BE2C (cell line): ENCODE measurements at regions not wholly inside any gene's neighbourhood (a gene's known extent, or its start where the extent isn't known, plus 50 kb on each side); places are given as distances from the start of the nearest gene placed in this dataset.

Source experiments
- DNase-seq: peaks from one replicate; pipeline ENCODE4 v3.0.0-alpha.2; 2020
- H3K27me3 ChIP-seq: fragments of 250-450 bp; sonication (Bioruptor Pico); 2 replicates; pipeline ENCODE4 v1.5.1; 2020; ENCODE audit warnings: mild to moderate bottlenecking
- H3K36me3 ChIP-seq: fragments of 250-450 bp; sonication (Bioruptor Pico); 2 replicates; pipeline ENCODE4 v1.5.1; 2020; ENCODE audit warnings: mild to moderate bottlenecking
- H3K4me1 ChIP-seq: fragments of 250-450 bp; sonication (Bioruptor Pico); 2 replicates; pipeline ENCODE4 v1.5.1; 2020
- H3K4me3 ChIP-seq: 2 replicates; pipeline ENCODE4 v1.5.1; 2011; ENCODE audit warnings: low read depth, low read length
- H3K9me3 ChIP-seq: fragments of 250-450 bp; sonication (Bioruptor Pico); 2 replicates; pipeline ENCODE4 v1.5.1; 2020
- CTCF ChIP-seq: IDR thresholded peaks from 2 replicates; pipeline ENCODE4 v1.5.1; 2012; ENCODE audit warnings: mild to moderate bottlenecking, low read depth, low read length

- Histone ChIP-seq H3K36me3 (no peaks in the 10 kb centered on the region), H3K4me3 (no peak overlapping the region), H3K9me3 (no peaks in the 10 kb centered on the region), H3K27me3 (no peaks in the 10 kb centered on the region), H3K4me1 (no peaks in the 10 kb centered on the region)
- no peak for TF ChIP-seq CTCF
- DNase-seq = no peak
Observed at GRCh38 chr2:226351711-226352110, 447.9 kb downstream of the IRS1 start.

GRCh38 chr2:226339616-226340015 is 460.0 kb downstream of the IRS1 start:
- Histone ChIP-seq H3K4me1 (no peaks in the 10 kb centered on the region), H3K9me3 (no peaks in the 10 kb centered on the region), H3K36me3 (no peaks in the 10 kb centered on the region), H3K4me3 (no peak overlapping the region), H3K27me3 (no peaks in the 10 kb centered on the region)
- TF ChIP-seq CTCF = no peak
- DNase-seq = no peak

- TF ChIP-seq CTCF = no peak
- Histone ChIP-seq H3K9me3 (no peaks in the 10 kb centered on the region), H3K27me3 (no peaks in the 10 kb centered on the region), H3K4me3 (no peak overlapping the region), H3K4me1 (no peaks in the 10 kb centered on the region), H3K36me3 (no peaks in the 10 kb centered on the region)
- DNase-seq = no peak
Observed at GRCh38 chr2:226338825-226339224, 460.8 kb downstream of the IRS1 start.

- no peak for DNase-seq
- Histone ChIP-seq H3K27me3 (no peaks in the 10 kb centered on the region), H3K9me3 (no peaks in the 10 kb centered on the region), H3K4me1 (no peaks in the 10 kb centered on the region), H3K36me3 (no peaks in the 10 kb centered on the region), H3K4me3 (no peak overlapping the region)
- TF ChIP-seq CTCF = no peak
Observed at GRCh38 chr2:226337941-226338600, 461.5 kb downstream of the IRS1 start.

GRCh38 chr2:226336283-226336682 is 463.3 kb downstream of the IRS1 start:
- Histone ChIP-seq H3K9me3 (no peaks in the 10 kb centered on the region), H3K4me3 (no peak overlapping the region), H3K27me3 (no peaks in the 10 kb centered on the region), H3K36me3 (no peaks in the 10 kb centered on the region), H3K4me1 (no peaks in the 10 kb centered on the region)
- TF ChIP-seq CTCF = no peak
- DNase-seq = no peak

- H3K4me3 ChIP-seq = no peak overlapping the region
- H3K9me3 ChIP-seq = no peaks in the 10 kb centered on the region
- no peak for TF ChIP-seq CTCF
- H3K27me3 ChIP-seq = no peaks in the 10 kb centered on the region
- no peak for DNase-seq
- no peaks in the 10 kb centered on the region for H3K4me1 ChIP-seq
- no peaks in the 10 kb centered on the region for H3K36me3 ChIP-seq
Observed at GRCh38 chr2:226334981-226335720, 464.5 kb downstream of the IRS1 start.
